ENCODE measurements at regions not wholly inside any gene's neighbourhood (a gene's known extent, or its start where the extent isn't known, plus 50 kb on each side); places are given as distances from the start of the nearest gene placed in this dataset.

DNA sequence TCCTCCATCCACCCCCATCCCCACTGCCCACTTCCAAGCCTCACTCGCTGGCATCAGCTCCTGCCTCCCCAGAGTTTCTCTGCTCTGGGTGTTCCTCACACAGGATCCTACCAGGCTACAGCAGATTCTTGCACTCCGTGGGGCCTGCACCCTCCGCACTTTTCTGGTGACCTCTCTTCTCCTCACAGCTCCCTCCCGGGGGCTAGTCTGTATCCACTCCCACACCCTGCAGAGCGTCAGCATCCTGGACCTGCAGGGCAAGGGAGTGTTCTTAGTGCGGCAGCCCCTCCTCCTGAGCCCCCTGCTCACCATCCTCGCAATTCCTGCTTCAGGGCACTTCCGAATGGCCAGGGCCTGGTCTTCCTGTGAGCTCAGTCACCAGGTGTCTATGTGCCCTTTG lies 224.2 kb downstream of the DLL1 start:
- H3K27ac ChIP-seq (ENCODE audit: insufficient read depth in 1 of 2, low read depth in 1 of 2, low read length in 2 of 2, poor library complexity in 1 of 2, severe bottlenecking in 2 of 2), result no peak overlapping the region
- 80% methylated on average over 6 of the region's 8 CpGs for WGBS (ENCODE audit: insufficient coverage)
- CTCF ChIA-PET, result interaction anchor here (1.0 kb wide), 1 partner anchor 19 kb away, joined by 3 read pairs; no protein-coding TSS in a partner anchor
- H3K36me3 ChIP-seq (ENCODE audit: control insufficient read depth in 4 of 4, insufficient read depth in 4 of 4, low read length in 3 of 4), result no peaks in the 10 kb centered on the region
- peaks cover 0 to 6% (median 4%) of the 10 kb centered on the region in 5 experiments for H3K9me3 ChIP-seq (ENCODE audit: control extremely low read depth in 1 of 5, control insufficient read depth in 4 of 5, insufficient read depth in 2 of 5, low read depth in 1 of 5, low read length in 4 of 5)
- no peak overlapping the region for H3K4me3 ChIP-seq (ENCODE audit: control insufficient read depth in 1 of 7, extremely low read depth in 1 of 7, insufficient read depth in 4 of 7, low read depth in 2 of 7, low read length in 6 of 7)
- H3K27me3 ChIP-seq (replicated peaks in 2 of 5; ENCODE audit: control insufficient read depth in 4 of 5, insufficient read depth in 5 of 5, low read length in 4 of 5), result peaks cover 0 to 13% (median 2%) of the 10 kb centered on the region in 5 experiments
- POLR2A ChIA-PET, result no interaction called here
- H3K4me1 ChIP-seq (ENCODE audit: control extremely low read depth in 1 of 4, control insufficient read depth in 4 of 4, insufficient read depth in 4 of 4, low read length in 3 of 4), result no peaks in the 10 kb centered on the region
- DNase-seq, result no peak

- POLR2A ChIA-PET, result no interaction called here
- Histone ChIP-seq H3K4me3 (ENCODE audit: control insufficient read depth in 1 of 7, extremely low read depth in 1 of 7, insufficient read depth in 4 of 7, low read depth in 2 of 7, low read length in 6 of 7) (no peak overlapping the region), H3K27me3 (replicated peaks in 2 of 5; ENCODE audit: control insufficient read depth in 4 of 5, insufficient read depth in 5 of 5, low read length in 4 of 5) (peaks cover 0 to 13% (median 0%) of the 10 kb centered on the region in 5 experiments), H3K4me1 (ENCODE audit: control extremely low read depth in 1 of 4, control insufficient read depth in 4 of 4, insufficient read depth in 4 of 4, low read length in 3 of 4) (no peaks in the 10 kb centered on the region), H3K9me3 (ENCODE audit: control extremely low read depth in 1 of 5, control insufficient read depth in 4 of 5, insufficient read depth in 2 of 5, low read depth in 1 of 5, low read length in 4 of 5) (no peaks in the 10 kb centered on the region), H3K27ac (ENCODE audit: insufficient read depth in 1 of 2, low read depth in 1 of 2, low read length in 2 of 2, poor library complexity in 1 of 2, severe bottlenecking in 2 of 2) (no peak overlapping the region), H3K36me3 (ENCODE audit: control insufficient read depth in 4 of 4, insufficient read depth in 4 of 4, low read length in 3 of 4) (no peaks in the 10 kb centered on the region)
- CTCF ChIA-PET, result no interaction called here
- DNase-seq, result no peak
- WGBS (ENCODE audit: insufficient coverage), result 85% methylated on average over 14 of the region's 16 CpGs
Observed at GRCh38 chr6:170063851-170064602, 226.9 kb downstream of the DLL1 start.

DNA sequence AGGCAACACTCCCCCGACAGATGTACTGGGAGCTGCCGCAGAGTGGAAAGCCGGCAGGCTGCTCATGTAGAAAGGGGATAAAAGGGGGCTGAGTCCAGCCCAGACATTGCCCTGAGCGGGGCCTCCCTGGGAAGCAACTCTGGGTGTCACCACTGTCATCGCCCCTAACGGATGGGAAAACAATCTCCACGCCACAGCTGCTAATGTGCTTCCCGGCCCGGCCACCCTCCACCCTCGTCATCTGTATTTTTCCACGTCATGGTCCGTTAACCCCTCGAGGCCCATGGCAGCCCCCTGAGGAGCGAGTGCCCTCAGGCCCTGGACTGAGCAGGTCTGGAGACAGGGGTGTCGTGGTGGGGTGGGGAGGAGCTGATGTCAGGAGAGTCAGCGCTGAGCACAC lies 227.4 kb downstream of the DLL1 start:
- WGBS (ENCODE audit: insufficient coverage), result 78% methylated on average over 13 of the region's 16 CpGs

DNA sequence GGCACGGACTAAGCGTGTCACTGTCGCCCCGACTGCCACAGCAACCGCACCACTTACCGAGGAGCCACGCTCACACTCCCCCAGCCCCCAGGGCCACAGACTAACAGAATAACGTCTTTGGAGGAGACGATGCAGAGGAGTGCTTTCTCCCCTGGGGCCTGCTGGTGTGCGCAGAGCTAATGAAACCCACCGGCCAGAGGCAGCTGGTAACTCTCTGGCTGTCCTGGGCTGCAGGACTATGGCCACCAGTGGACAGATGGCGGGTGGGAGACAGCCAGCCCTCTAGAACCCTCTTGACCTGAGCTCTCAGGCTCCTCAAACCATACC lies 228.0 kb downstream of the DLL1 start:
- no peak overlapping the region for H3K27ac ChIP-seq (ENCODE audit: insufficient read depth in 1 of 2, low read depth in 1 of 2, low read length in 2 of 2, poor library complexity in 1 of 2, severe bottlenecking in 2 of 2)
- peaks cover 0 to 13% (median 0%) of the 10 kb centered on the region in 5 experiments for H3K27me3 ChIP-seq (replicated peaks in 2 of 5; ENCODE audit: control insufficient read depth in 4 of 5, insufficient read depth in 5 of 5, low read length in 4 of 5)
- H3K4me1 ChIP-seq (ENCODE audit: control extremely low read depth in 1 of 4, control insufficient read depth in 4 of 4, insufficient read depth in 4 of 4, low read length in 3 of 4), result no peaks in the 10 kb centered on the region
- DNase-seq, result no peak
- no peak overlapping the region for H3K4me3 ChIP-seq (ENCODE audit: control insufficient read depth in 1 of 7, extremely low read depth in 1 of 7, insufficient read depth in 4 of 7, low read depth in 2 of 7, low read length in 6 of 7)
- 93% methylated on average over 11 of the region's 12 CpGs for WGBS (ENCODE audit: insufficient coverage)
- ChIA-PET POLR2A (no interaction called here), CTCF (no interaction called here)
- H3K36me3 ChIP-seq (ENCODE audit: control insufficient read depth in 4 of 4, insufficient read depth in 4 of 4, low read length in 3 of 4), result no peaks in the 10 kb centered on the region
- no peaks in the 10 kb centered on the region for H3K9me3 ChIP-seq (ENCODE audit: control extremely low read depth in 1 of 5, control insufficient read depth in 4 of 5, insufficient read depth in 2 of 5, low read depth in 1 of 5, low read length in 4 of 5)

More for the DNA sequence above, 227.4 kb downstream of the DLL1 start:
- no peaks in the 10 kb centered on the region for H3K4me1 ChIP-seq (ENCODE audit: control extremely low read depth in 1 of 4, control insufficient read depth in 4 of 4, insufficient read depth in 4 of 4, low read length in 3 of 4)
- H3K27me3 ChIP-seq (replicated peaks in 2 of 5; ENCODE audit: control insufficient read depth in 4 of 5, insufficient read depth in 5 of 5, low read length in 4 of 5), result peaks cover 0 to 13% (median 0%) of the 10 kb centered on the region in 5 experiments
- no peaks in the 10 kb centered on the region for H3K9me3 ChIP-seq (ENCODE audit: control extremely low read depth in 1 of 5, control insufficient read depth in 4 of 5, insufficient read depth in 2 of 5, low read depth in 1 of 5, low read length in 4 of 5)
- no peaks in the 10 kb centered on the region for H3K36me3 ChIP-seq (ENCODE audit: control insufficient read depth in 4 of 4, insufficient read depth in 4 of 4, low read length in 3 of 4)
- DNase-seq, result no peak
- H3K27ac ChIP-seq (ENCODE audit: insufficient read depth in 1 of 2, low read depth in 1 of 2, low read length in 2 of 2, poor library complexity in 1 of 2, severe bottlenecking in 2 of 2), result no peak overlapping the region
- H3K4me3 ChIP-seq (ENCODE audit: control insufficient read depth in 1 of 7, extremely low read depth in 1 of 7, insufficient read depth in 4 of 7, low read depth in 2 of 7, low read length in 6 of 7), result no peak overlapping the region
- CTCF ChIA-PET, result no interaction called here
- POLR2A ChIA-PET, result no interaction called here

- Histone ChIP-seq H3K4me1 (ENCODE audit: control extremely low read depth in 1 of 4, control insufficient read depth in 4 of 4, insufficient read depth in 4 of 4, low read length in 3 of 4) (no peaks in the 10 kb centered on the region), H3K4me3 (ENCODE audit: control insufficient read depth in 1 of 7, extremely low read depth in 1 of 7, insufficient read depth in 4 of 7, low read depth in 2 of 7, low read length in 6 of 7) (no peak overlapping the region), H3K27ac (ENCODE audit: insufficient read depth in 1 of 2, low read depth in 1 of 2, low read length in 2 of 2, poor library complexity in 1 of 2, severe bottlenecking in 2 of 2) (no peak overlapping the region), H3K27me3 (replicated peaks in 2 of 5; ENCODE audit: control insufficient read depth in 4 of 5, insufficient read depth in 5 of 5, low read length in 4 of 5) (peaks cover 0 to 13% (median 0%) of the 10 kb centered on the region in 5 experiments), H3K9me3 (ENCODE audit: control extremely low read depth in 1 of 5, control insufficient read depth in 4 of 5, insufficient read depth in 2 of 5, low read depth in 1 of 5, low read length in 4 of 5) (no peaks in the 10 kb centered on the region), H3K36me3 (ENCODE audit: control insufficient read depth in 4 of 4, insufficient read depth in 4 of 4, low read length in 3 of 4) (no peaks in the 10 kb centered on the region)
- WGBS (ENCODE audit: insufficient coverage), result 90% methylated on average over 14 of the region's 15 CpGs
- ChIA-PET POLR2A (no interaction called here), CTCF (no interaction called here)
- DNase-seq, result no peak
Observed at GRCh38 chr6:170062209-170062914, 228.5 kb downstream of the DLL1 start.

GRCh38 chr6:170058878-170059485 lies 231.9 kb downstream of the DLL1 start:
- H3K9me3 ChIP-seq (ENCODE audit: control extremely low read depth in 1 of 5, control insufficient read depth in 4 of 5, insufficient read depth in 2 of 5, low read depth in 1 of 5, low read length in 4 of 5), result no peaks in the 10 kb centered on the region
- H3K4me1 ChIP-seq (ENCODE audit: control extremely low read depth in 1 of 4, control insufficient read depth in 4 of 4, insufficient read depth in 4 of 4, low read length in 3 of 4), result no peaks in the 10 kb centered on the region
- POLR2A ChIA-PET, result no interaction called here
- H3K36me3 ChIP-seq (ENCODE audit: control insufficient read depth in 4 of 4, insufficient read depth in 4 of 4, low read length in 3 of 4), result no peaks in the 10 kb centered on the region
- H3K27me3 ChIP-seq (replicated peaks in 2 of 5; ENCODE audit: control insufficient read depth in 4 of 5, insufficient read depth in 5 of 5, low read length in 4 of 5), result peaks cover 0 to 13% (median under 1%) of the 10 kb centered on the region in 5 experiments
- WGBS (ENCODE audit: insufficient coverage), result 97% methylated on average over 19 of the region's 22 CpGs
- no peak overlapping the region for H3K4me3 ChIP-seq (ENCODE audit: control insufficient read depth in 1 of 7, extremely low read depth in 1 of 7, insufficient read depth in 4 of 7, low read depth in 2 of 7, low read length in 6 of 7)
- CTCF ChIA-PET, result no interaction called here
- H3K27ac ChIP-seq (ENCODE audit: insufficient read depth in 1 of 2, low read depth in 1 of 2, low read length in 2 of 2, poor library complexity in 1 of 2, severe bottlenecking in 2 of 2), result no peak overlapping the region
- no peak for DNase-seq
